NT2/D1 (cell line): ENCODE measurements at regions not wholly inside any gene's neighbourhood (a gene's known extent, or its start where the extent isn't known, plus 50 kb on each side); places are given as distances from the start of the nearest gene placed in this dataset.

Experiments
- SUZ12 ChIP-seq: IDR thresholded peaks from 2 replicates; pipeline ENCODE4 v1.6.1; 2011; ENCODE audit not compliant: insufficient read length, insufficient read depth; ENCODE audit errors: extremely low read depth
- ZNF274 ChIP-seq: IDR thresholded peaks from 2 replicates; pipeline ENCODE4 v1.6.1; 2011; ENCODE audit warnings: mild to moderate bottlenecking, low read depth, low read length

GRCh38 chr12:12017798-12018197, 52.9 kb upstream of the BCL2L14 start:
- TF ChIP-seq SUZ12 (no peak), ZNF274 (no peak)
